ENCODE measurements at regions not wholly inside any gene's neighbourhood (a gene's known extent, or its start where the extent isn't known, plus 50 kb on each side); places are given as distances from the start of the nearest gene placed in this dataset.

DNA sequence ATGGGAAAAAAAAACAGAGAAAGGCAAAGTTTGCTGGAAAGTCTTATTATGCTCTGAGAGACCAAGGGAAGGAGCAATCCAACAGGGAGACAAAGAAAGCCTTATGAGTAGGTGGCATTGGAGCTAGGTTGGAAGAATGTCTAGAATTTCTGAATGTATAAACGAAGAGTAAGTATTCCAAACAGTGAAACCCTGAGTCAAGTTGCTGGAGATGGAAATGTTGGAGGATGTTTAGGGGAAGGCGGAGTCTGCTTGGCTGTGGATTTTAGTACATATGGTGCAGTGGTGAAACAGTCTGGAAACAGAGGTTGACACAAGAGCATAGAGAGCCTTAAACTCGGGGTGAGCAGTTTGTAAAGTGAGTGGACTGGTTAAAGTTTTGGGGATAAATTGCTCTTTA lies 314.8 kb upstream of the CADM1 start (continued):
- no peak for TF ChIP-seq RFX5 (IDR thresholded peaks at IDR 0.05)

DNA sequence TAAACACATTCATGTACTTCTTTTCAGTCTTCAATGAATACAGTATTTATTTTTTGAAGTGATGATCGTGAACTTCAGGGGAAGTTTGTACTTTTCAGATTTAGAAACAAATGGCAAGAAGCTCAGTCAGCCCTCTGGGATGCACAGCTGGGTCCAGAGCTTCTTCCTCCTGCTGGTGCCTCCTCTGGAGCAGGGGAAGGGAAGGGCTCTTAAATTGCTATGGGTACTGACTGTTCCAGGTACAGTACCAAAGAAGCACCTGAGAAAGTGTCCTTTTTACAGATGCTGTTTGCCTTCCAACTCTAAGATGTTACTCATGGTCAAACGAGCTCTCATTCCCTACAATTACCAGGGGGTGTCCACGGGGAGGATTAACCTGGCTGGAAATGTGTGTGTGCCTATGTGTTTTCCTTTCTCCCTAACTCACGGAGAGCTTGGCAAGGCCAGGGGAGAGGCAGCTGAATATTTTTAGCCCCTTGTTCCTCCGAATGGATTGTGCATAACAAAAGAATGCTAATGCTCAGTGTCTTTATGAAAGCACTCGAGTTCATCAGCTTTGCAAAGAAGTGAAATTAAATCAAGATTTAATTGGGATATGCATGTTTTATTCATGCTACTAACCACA lies 313.7 kb upstream of the CADM1 start:
- WGBS (ENCODE audit: missing lambda C conversion rate): 0% methylated on average over 5 of the region's 6 CpGs
- Histone ChIP-seq H3K4me2 (no peak overlapping the region), H3K4me3 (no peak overlapping the region), H3K9me3 (no peaks in the 10 kb centered on the region), H3K27ac (no peak overlapping the region), H3K4me1 (no peaks in the 10 kb centered on the region)
- TF ChIP-seq FOXS1 (CRISPR knock-in tag; IDR thresholded peaks at IDR 0.05) (no peak), EP300 (IDR thresholded peaks at IDR 0.05) (no peak), KDM1A (IDR thresholded peaks at IDR 0.05; ENCODE audit: low read depth) (no peak), FOSL2 (IDR thresholded peaks at IDR 0.05) (no peak), FOSL2 (CRISPR knock-in tag; IDR thresholded peaks at IDR 0.05) (no peak), ZNF302 (CRISPR knock-in tag; IDR thresholded peaks at IDR 0.05) (no peak), EHMT2 (IDR thresholded peaks at IDR 0.05; ENCODE audit: low read depth) (no peak), NR3C1 (IDR thresholded peaks at IDR 0.05) (no peak), JUNB (IDR thresholded peaks at IDR 0.05) (no peak), BHLHE40 (IDR thresholded peaks at IDR 0.05; ENCODE audit: low read depth, low read length) (no peak), MYC (IDR thresholded peaks at IDR 0.05; ENCODE audit: borderline replicate concordance, low read length) (no peak)
- TF ChIP-seq, protein P1, sequence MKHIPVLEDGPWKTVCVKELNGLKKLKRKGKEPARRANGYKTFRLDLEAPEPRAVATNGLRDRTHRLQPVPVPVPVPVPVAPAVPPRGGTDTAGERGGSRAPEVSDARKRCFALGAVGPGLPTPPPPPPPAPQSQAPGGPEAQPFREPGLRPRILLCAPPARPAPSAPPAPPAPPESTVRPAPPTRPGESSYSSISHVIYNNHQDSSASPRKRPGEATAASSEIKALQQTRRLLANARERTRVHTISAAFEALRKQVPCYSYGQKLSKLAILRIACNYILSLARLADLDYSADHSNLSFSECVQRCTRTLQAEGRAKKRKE (CRISPR knock-in tag; IDR thresholded peaks at IDR 0.05; ENCODE audit: low read depth): no peak
- TF ChIP-seq, protein P2, sequence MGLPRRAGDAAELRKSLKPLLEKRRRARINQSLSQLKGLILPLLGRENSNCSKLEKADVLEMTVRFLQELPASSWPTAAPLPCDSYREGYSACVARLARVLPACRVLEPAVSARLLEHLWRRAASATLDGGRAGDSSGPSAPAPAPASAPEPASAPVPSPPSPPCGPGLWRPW (IDR thresholded peaks at IDR 0.05): no peak
- TF ChIP-seq, protein P3, sequence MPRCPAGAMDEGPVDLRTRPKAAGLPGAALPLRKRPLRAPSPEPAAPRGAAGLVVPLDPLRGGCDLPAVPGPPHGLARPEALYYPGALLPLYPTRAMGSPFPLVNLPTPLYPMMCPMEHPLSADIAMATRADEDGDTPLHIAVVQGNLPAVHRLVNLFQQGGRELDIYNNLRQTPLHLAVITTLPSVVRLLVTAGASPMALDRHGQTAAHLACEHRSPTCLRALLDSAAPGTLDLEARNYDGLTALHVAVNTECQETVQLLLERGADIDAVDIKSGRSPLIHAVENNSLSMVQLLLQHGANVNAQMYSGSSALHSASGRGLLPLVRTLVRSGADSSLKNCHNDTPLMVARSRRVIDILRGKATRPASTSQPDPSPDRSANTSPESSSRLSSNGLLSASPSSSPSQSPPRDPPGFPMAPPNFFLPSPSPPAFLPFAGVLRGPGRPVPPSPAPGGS (IDR thresholded peaks at IDR 0.05): no peak
- ChIA-PET POLR2A (no interaction called here), CTCF (no interaction called here)
- no peak for FAIRE-seq
- no peak for ATAC-seq
- DNase-seq (ENCODE audit: low read depth in 1 of 2, low spot score in 1 of 2): no peak

DNA sequence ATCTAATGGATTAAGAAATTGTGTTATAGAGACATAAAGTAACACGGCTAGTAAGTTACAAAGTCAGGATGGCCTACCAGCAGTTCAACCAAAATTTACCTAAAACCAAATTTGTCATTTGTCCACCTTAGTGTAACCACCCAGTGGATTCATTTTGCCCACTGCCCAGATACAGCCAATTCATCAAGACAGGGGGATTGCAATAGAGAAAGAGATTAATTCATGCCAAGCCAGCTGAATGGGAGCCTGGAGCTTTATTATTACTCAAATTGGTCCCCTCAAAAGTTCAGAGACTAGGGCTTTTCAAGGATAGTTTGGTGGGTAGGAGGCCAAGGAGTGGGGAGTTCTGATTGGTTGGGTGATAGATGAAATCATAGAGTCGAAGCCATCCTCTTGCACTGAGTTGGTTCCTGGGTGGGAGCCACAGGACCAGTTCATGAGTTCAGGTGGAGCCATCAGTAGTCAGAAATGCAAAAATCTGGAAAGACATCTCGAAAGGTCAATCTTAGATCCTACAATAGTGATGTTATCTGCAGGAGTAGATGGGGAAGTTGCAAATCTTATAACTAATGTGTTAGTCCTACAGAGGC lies 304.2 kb upstream of the CADM1 start:
- Histone ChIP-seq H3K27ac (no peak overlapping the region), H3K4me2 (no peak overlapping the region), H3K4me1 (no peaks in the 10 kb centered on the region), H3K4me3 (no peak overlapping the region), H3K9me3 (no peaks in the 10 kb centered on the region)
- ChIA-PET CTCF (interaction anchor here (0.7 kb wide), 1 partner anchor 241 kb away, joined by 3 read pairs; no protein-coding TSS in a partner anchor), POLR2A (no interaction called here)
- WGBS (ENCODE audit: missing lambda C conversion rate): 33% methylated on average over 3 of the region's 3 CpGs
- DNase-seq (ENCODE audit: low read depth in 1 of 2, low spot score in 1 of 2) (no peak), ATAC-seq (no peak), FAIRE-seq (no peak)
- TF ChIP-seq BHLHE40 (IDR thresholded peaks at IDR 0.05; ENCODE audit: low read depth, low read length) (no peak), JUNB (IDR thresholded peaks at IDR 0.05) (no peak), EP300 (IDR thresholded peaks at IDR 0.05) (no peak), NPAS2 (CRISPR knock-in tag; IDR thresholded peaks at IDR 0.05; ENCODE audit: borderline replicate concordance) (no peak), RCOR1 (IDR thresholded peaks at IDR 0.05; ENCODE audit: low read depth, low read length) (no peak), ZFP36 (IDR thresholded peaks at IDR 0.05; ENCODE audit: borderline replicate concordance, partially characterized antibody) (no peak), HOXB5 (CRISPR knock-in tag; IDR thresholded peaks at IDR 0.05) (no peak), HOXA7 (CRISPR knock-in tag; IDR thresholded peaks at IDR 0.05) (no peak), JUN (IDR thresholded peaks at IDR 0.05) (no peak), EHMT2 (IDR thresholded peaks at IDR 0.05; ENCODE audit: low read depth) (no peak), TFCP2L1 (CRISPR knock-in tag; IDR thresholded peaks at IDR 0.05) (no peak), SREBF2 (IDR thresholded peaks at IDR 0.05) (no peak), HDAC2 (IDR thresholded peaks at IDR 0.05) (no peak), TP53 (CRISPR knock-in tag; IDR thresholded peaks at IDR 0.05) (no peak), POLR2AphosphoS2 (conservative IDR thresholded peaks at IDR 0.05; ENCODE audit: low read length) (no peak), MAZ (IDR thresholded peaks at IDR 0.05; ENCODE audit: borderline replicate concordance, low read depth, low read length) (no peak), NFE2L2 (conservative IDR thresholded peaks at IDR 0.05; ENCODE audit: low read length) (no peak), CBX8 (IDR thresholded peaks at IDR 0.05) (no peak)
- TF ChIP-seq, protein P4, sequence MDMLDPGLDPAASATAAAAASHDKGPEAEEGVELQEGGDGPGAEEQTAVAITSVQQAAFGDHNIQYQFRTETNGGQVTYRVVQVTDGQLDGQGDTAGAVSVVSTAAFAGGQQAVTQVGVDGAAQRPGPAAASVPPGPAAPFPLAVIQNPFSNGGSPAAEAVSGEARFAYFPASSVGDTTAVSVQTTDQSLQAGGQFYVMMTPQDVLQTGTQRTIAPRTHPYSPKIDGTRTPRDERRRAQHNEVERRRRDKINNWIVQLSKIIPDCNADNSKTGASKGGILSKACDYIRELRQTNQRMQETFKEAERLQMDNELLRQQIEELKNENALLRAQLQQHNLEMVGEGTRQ (IDR thresholded peaks at IDR 0.05): no peak
- TF ChIP-seq, protein P3 (IDR thresholded peaks at IDR 0.05): no peak
